Fibroblast of villous mesenchyme (primary cell): ENCODE measurements at regions not wholly inside any gene's neighbourhood (a gene's known extent, or its start where the extent isn't known, plus 50 kb on each side); places are given as distances from the start of the nearest gene placed in this dataset.

ENCODE experiments used
- DNase-seq: peaks from one replicate; pipeline ENCODE4 v3.0.0-alpha.2; 2010; ENCODE audit warnings: low read depth
- H3K4me3 ChIP-seq: 2 replicates; pipeline ENCODE4 v1.5.1; 2011; ENCODE audit warnings: low read depth, mild to moderate bottlenecking, low read length
- CTCF ChIP-seq: IDR thresholded peaks from 2 replicates; pipeline ENCODE4 v1.5.1; 2012; ENCODE audit warnings: low read depth, mild to moderate bottlenecking, low read length; ENCODE audit not compliant: insufficient read depth

GRCh38 chr3:103644450-103644849 lies 1209.6 kb downstream of the ZPLD1 start:
- no peak overlapping the region for H3K4me3 ChIP-seq
- DNase-seq = no peak
- no peak for TF ChIP-seq CTCF

GRCh38 chr3:103653996-103654395 lies 1219.2 kb downstream of the ZPLD1 start:
- H3K4me3 ChIP-seq = no peak overlapping the region
- TF ChIP-seq CTCF = no peak
- no peak for DNase-seq

GRCh38 chr3:103657756-103658155 lies 1222.9 kb downstream of the ZPLD1 start:
- TF ChIP-seq CTCF = no peak
- no peak overlapping the region for H3K4me3 ChIP-seq
- no peak for DNase-seq

- no peak for DNase-seq
- no peak for TF ChIP-seq CTCF
Measured at GRCh38 chr3:103660810-103661209, 1226.0 kb downstream of the ZPLD1 start.

GRCh38 chr3:103662591-103662990 lies 1227.8 kb downstream of the ZPLD1 start:
- no peak for TF ChIP-seq CTCF
- no peak overlapping the region for H3K4me3 ChIP-seq
- DNase-seq = no peak

More at GRCh38 chr3:103660810-103661209, 1226.0 kb downstream of the ZPLD1 start:
- H3K4me3 ChIP-seq = no peak overlapping the region

GRCh38 chr3:103672346-103672745 lies 1237.5 kb downstream of the ZPLD1 start:
- no peak for TF ChIP-seq CTCF
- DNase-seq = no peak
- no peak overlapping the region for H3K4me3 ChIP-seq

GRCh38 chr3:103684904-103685303 lies 1250.1 kb downstream of the ZPLD1 start:
- H3K4me3 ChIP-seq = no peak overlapping the region
- no peak for TF ChIP-seq CTCF
- DNase-seq = no peak
